HEK293 (cell line): ENCODE measurements at regions not wholly inside any gene's neighbourhood (a gene's known extent, or its start where the extent isn't known, plus 50 kb on each side); places are given as distances from the start of the nearest gene placed in this dataset.

ENCODE experiments used
- CTCF ChIA-PET: fragments of 350-600 bp; formaldehyde crosslinking; extraction: SDS; loops from one replicate; lab custom pipeline; 2021; ENCODE audit warnings: antibody characterized with exemption; lab: Yijun Ruan, JAX
- POLR2A ChIA-PET: fragments of 300-600 bp; formaldehyde crosslinking; extraction: SDS; loops from one replicate; lab custom pipeline; 2020; ENCODE audit warnings: antibody characterized with exemption, inconsistent platforms; lab: Yijun Ruan, JAX
- H3K27ac ChIP-seq: fragments of 200-500 bp; sonication (Bioruptor generic); 2 replicates; pipeline ENCODE4 v1.5.1; 2014; ENCODE audit warnings: low read depth, low read length, control low read depth, inconsistent platforms; ENCODE audit errors: extremely low read depth
- H3K36me3 ChIP-seq, 2 experiments: fragments of 200-500 bp in 1 of 2; sonication (Bioruptor generic) in 1 of 2; 1 replicate in 1 of 2; 2 replicates in 1 of 2; pipeline ENCODE4 v1.5.1; 2014 to 2017; ENCODE audit warnings: inconsistent platforms in 2 of 2, low read length in 2 of 2; ENCODE audit not compliant: control insufficient read depth in 2 of 2, insufficient read depth in 1 of 2
- H3K4me1 ChIP-seq: fragments of 200-500 bp; sonication (Bioruptor generic); 2 replicates; pipeline ENCODE4 v1.5.1; 2014; ENCODE audit warnings: mild to moderate bottlenecking, low read length, inconsistent platforms; ENCODE audit not compliant: control insufficient read depth, insufficient read depth
- H3K4me3 ChIP-seq: 2 replicates; pipeline ENCODE4 v1.5.1; 2011; ENCODE audit warnings: low read depth, mild to moderate bottlenecking, control low read depth, low read length, moderate library complexity
- H3K9me3 ChIP-seq: fragments of 200-500 bp; sonication (Bioruptor generic); 2 replicates; pipeline ENCODE4 v1.5.1; 2014; ENCODE audit warnings: low read depth, low read length, inconsistent platforms; ENCODE audit not compliant: control insufficient read depth, insufficient read depth
- BCL11B ChIP-seq: fragments of 450-650 bp; formaldehyde crosslinking; IDR thresholded peaks from 2 replicates; pipeline ENCODE4 v1.5.1; 2016; ENCODE audit warnings: low read depth, missing biosample characterization, missing genetic modification characterization
- GLIS1 ChIP-seq: fragments of 450-650 bp; formaldehyde crosslinking; IDR thresholded peaks from 2 replicates; pipeline ENCODE4 v1.5.1; 2016; ENCODE audit warnings: missing biosample characterization, missing genetic modification characterization
- HOXC10 ChIP-seq: sonication (generic); formaldehyde crosslinking; IDR thresholded peaks from 2 replicates; pipeline ENCODE4 v1.8.1; 2023; ENCODE audit warnings: mild to moderate bottlenecking, missing genetic modification reagents
- RBAK ChIP-seq: fragments of 450-650 bp; formaldehyde crosslinking; IDR thresholded peaks from 2 replicates; pipeline ENCODE4 v1.5.1; 2016; ENCODE audit warnings: missing biosample characterization, missing genetic modification characterization
- SCRT1 ChIP-seq: fragments of 450-650 bp; formaldehyde crosslinking; IDR thresholded peaks from 2 replicates; pipeline ENCODE4 v1.5.1; 2016; ENCODE audit warnings: missing biosample characterization, missing genetic modification characterization, borderline replicate concordance
- SP7 ChIP-seq: fragments of 450-650 bp; formaldehyde crosslinking; IDR thresholded peaks from 2 replicates; pipeline ENCODE4 v1.5.1; 2016; ENCODE audit warnings: missing biosample characterization, missing genetic modification characterization
- ZBTB17 ChIP-seq: fragments of 450-650 bp; formaldehyde crosslinking; IDR thresholded peaks from 2 replicates; pipeline ENCODE4 v1.5.1; 2016; ENCODE audit warnings: missing biosample characterization, missing genetic modification characterization
- ZBTB21 ChIP-seq: fragments of 450-650 bp; formaldehyde crosslinking; IDR thresholded peaks from 2 replicates; pipeline ENCODE4 v1.5.1; 2017; ENCODE audit warnings: missing biosample characterization, missing genetic modification characterization
- ZBTB48 ChIP-seq: fragments of 450-650 bp; formaldehyde crosslinking; IDR thresholded peaks from 2 replicates; pipeline ENCODE4 v1.5.1; 2016; ENCODE audit warnings: missing biosample characterization, missing genetic modification characterization
- ZBTB8A ChIP-seq: fragments of 450-650 bp; formaldehyde crosslinking; IDR thresholded peaks from 2 replicates; pipeline ENCODE4 v1.5.1; 2016; ENCODE audit warnings: missing biosample characterization, missing genetic modification characterization
- ZEB2 ChIP-seq: fragments of 450-650 bp; formaldehyde crosslinking; IDR thresholded peaks from 2 replicates; pipeline ENCODE4 v1.5.1; 2016; ENCODE audit warnings: missing biosample characterization, missing genetic modification characterization
- ZFP69B ChIP-seq: fragments of 450-650 bp; formaldehyde crosslinking; IDR thresholded peaks from 2 replicates; pipeline ENCODE4 v1.5.1; 2016; ENCODE audit warnings: missing biosample characterization, missing genetic modification characterization
- ZNF146 ChIP-seq: fragments of 450-650 bp; formaldehyde crosslinking; IDR thresholded peaks from 2 replicates; pipeline ENCODE4 v1.5.1; 2016; ENCODE audit warnings: missing biosample characterization, missing genetic modification characterization
- ZNF23 ChIP-seq: fragments of 450-650 bp; formaldehyde crosslinking; IDR thresholded peaks from 2 replicates; pipeline ENCODE4 v1.5.1; 2016; ENCODE audit warnings: missing biosample characterization, missing genetic modification characterization, borderline replicate concordance
- ZNF292 ChIP-seq: fragments of 450-650 bp; formaldehyde crosslinking; IDR thresholded peaks from 2 replicates; pipeline ENCODE4 v1.5.1; 2016; ENCODE audit warnings: low read depth, missing biosample characterization, missing genetic modification characterization, borderline replicate concordance
- ZNF404 ChIP-seq: fragments of 450-650 bp; formaldehyde crosslinking; IDR thresholded peaks from 2 replicates; pipeline ENCODE4 v1.5.1; 2017; ENCODE audit warnings: missing biosample characterization, missing genetic modification characterization
- ZNF548 ChIP-seq: fragments of 450-650 bp; formaldehyde crosslinking; IDR thresholded peaks from 2 replicates; pipeline ENCODE4 v1.5.1; 2016; ENCODE audit warnings: missing biosample characterization, missing genetic modification characterization
- ZNF621 ChIP-seq: fragments of 450-650 bp; formaldehyde crosslinking; IDR thresholded peaks from 2 replicates; pipeline ENCODE4 v1.5.1; 2017; ENCODE audit warnings: missing biosample characterization, missing genetic modification characterization
- ZNF629 ChIP-seq: fragments of 450-650 bp; formaldehyde crosslinking; IDR thresholded peaks from 2 replicates; pipeline ENCODE4 v1.5.1; 2017; ENCODE audit warnings: missing biosample characterization, missing genetic modification characterization
- ZNF707 ChIP-seq: fragments of 450-650 bp; formaldehyde crosslinking; IDR thresholded peaks from 2 replicates; pipeline ENCODE4 v1.5.1; 2016; ENCODE audit warnings: missing biosample characterization, missing genetic modification characterization
- ZNF76 ChIP-seq: fragments of 450-650 bp; formaldehyde crosslinking; IDR thresholded peaks from 2 replicates; pipeline ENCODE4; 2016; ENCODE audit warnings: low read depth, missing biosample characterization, missing genetic modification characterization, borderline replicate concordance
- TF ChIP-seq, protein P1 (sequence below): fragments of 450-650 bp; formaldehyde crosslinking; IDR thresholded peaks from 2 replicates; pipeline ENCODE4 v1.5.1; 2016; ENCODE audit warnings: missing biosample characterization, missing genetic modification characterization, low read depth
- TF ChIP-seq, protein P2 (sequence below): fragments of 450-650 bp; formaldehyde crosslinking; IDR thresholded peaks from 2 replicates; pipeline ENCODE4 v1.5.1; 2016; ENCODE audit warnings: missing biosample characterization, missing genetic modification characterization
- TF ChIP-seq, protein P3 (sequence below): fragments of 450-650 bp; formaldehyde crosslinking; IDR thresholded peaks from 2 replicates; pipeline ENCODE4 v1.5.1; 2017; ENCODE audit warnings: missing biosample characterization, mild to moderate bottlenecking, missing genetic modification characterization, moderate library complexity
- TF ChIP-seq, protein P4 (sequence below): fragments of 450-650 bp; formaldehyde crosslinking; IDR thresholded peaks from 2 replicates; pipeline ENCODE4 v1.5.1; 2016; ENCODE audit warnings: missing biosample characterization, missing genetic modification characterization

DNA sequence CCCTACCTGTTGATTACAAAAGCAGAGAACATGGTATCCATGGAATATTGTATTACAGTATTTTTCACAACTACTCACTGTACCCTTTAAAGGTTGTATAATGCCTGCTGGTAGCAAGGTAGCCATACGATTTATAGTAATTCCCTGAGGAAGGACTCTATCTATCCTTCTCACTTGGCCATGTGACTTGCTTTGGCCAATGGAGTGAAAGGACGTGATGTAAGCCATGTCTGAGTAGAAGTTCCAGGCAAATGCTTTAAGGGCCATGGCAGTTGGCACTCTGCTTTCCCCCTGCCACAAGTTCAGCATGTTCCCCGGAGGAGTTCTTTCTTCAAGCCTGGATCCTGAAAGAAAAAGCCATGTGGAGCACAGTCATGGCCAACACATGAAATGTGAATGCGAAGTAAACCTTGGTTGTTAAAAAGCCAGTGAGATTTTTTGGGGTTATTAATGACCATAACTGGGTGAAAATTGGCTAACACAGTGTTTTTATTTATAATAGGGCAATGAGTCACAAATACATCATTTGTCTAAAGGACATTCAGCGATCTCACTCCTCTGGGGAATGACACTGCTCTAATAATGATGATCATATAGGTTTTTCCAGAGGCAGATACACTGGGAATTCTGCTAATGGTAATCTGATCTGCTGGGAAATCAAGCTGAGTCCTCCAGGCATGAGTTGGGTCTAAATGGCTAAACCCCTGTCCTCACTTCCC is 67.4 kb upstream of the SLC38A2 start:
- ChIA-PET CTCF (interaction anchor here (0.7 to 1.1 kb wide), 3 partner anchors 237 to 315 kb away, joined by 3 to 4 read pairs (median 3); no protein-coding TSS in a partner anchor), POLR2A (no interaction called here)
- Histone ChIP-seq H3K27ac (no peak overlapping the region), H3K9me3 (no peaks in the 10 kb centered on the region), H3K4me3 (no peak overlapping the region), H3K36me3 (no peaks in the 10 kb centered on the region), H3K4me1 (no peaks in the 10 kb centered on the region; the same call in 1 of the 2 replicates)
- 0 out of 2 replicates have a peak, but pooled peaks have one; percentile 36 for TF ChIP-seq ZEB2 (tag by site-specific recombination)
- no peak for TF ChIP-seq ZFP69B (tag by site-specific recombination)
- TF ChIP-seq ZNF629 (tag by site-specific recombination) = 0 out of 2 replicates have a peak, but pooled peaks have one; percentile 34
- TF ChIP-seq GLIS1 = no peak
- TF ChIP-seq, protein P1, sequence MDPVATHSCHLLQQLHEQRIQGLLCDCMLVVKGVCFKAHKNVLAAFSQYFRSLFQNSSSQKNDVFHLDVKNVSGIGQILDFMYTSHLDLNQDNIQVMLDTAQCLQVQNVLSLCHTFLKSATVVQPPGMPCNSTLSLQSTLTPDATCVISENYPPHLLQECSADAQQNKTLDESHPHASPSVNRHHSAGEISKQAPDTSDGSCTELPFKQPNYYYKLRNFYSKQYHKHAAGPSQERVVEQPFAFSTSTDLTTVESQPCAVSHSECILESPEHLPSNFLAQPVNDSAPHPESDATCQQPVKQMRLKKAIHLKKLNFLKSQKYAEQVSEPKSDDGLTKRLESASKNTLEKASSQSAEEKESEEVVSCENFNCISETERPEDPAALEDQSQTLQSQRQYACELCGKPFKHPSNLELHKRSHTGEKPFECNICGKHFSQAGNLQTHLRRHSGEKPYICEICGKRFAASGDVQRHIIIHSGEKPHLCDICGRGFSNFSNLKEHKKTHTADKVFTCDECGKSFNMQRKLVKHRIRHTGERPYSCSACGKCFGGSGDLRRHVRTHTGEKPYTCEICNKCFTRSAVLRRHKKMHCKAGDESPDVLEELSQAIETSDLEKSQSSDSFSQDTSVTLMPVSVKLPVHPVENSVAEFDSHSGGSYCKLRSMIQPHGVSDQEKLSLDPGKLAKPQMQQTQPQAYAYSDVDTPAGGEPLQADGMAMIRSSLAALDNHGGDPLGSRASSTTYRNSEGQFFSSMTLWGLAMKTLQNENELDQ (tag by site-specific recombination) = no peak
- 0 out of 2 replicates have a peak, but pooled peaks have one; percentile 12 for TF ChIP-seq SCRT1 (tag by site-specific recombination)
- TF ChIP-seq ZNF146 = no peak
- 0 out of 2 replicates have a peak, but pooled peaks have one; percentile 16 for TF ChIP-seq ZBTB21 (tag by site-specific recombination)

DNA sequence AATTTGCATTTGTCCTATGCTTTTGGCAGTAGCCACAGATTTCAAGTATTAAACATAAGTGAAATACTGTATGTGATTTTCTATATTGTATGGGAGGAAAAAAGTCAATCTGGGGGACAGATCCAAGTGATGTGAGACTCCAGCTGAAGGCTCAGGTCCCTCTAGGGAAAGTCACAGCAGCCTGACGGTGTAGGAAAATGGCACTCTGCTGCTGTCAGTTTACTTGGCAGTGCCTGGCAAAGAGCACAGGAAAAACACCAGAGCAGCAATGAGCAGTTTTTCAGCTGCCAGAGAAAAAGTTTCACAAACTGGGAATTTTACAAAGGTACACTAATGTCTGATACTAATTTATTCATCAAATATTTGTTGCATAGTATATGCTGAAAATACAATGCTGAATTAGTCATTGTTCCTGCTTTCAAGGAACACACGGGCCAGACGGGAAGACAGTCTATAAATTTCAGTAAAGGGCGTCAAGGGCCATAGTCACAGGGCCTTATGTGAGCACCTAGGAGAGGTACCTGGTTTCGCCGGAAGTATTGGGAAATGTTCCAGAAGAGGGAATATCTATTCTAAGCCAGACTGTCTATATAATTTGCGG is 66.2 kb upstream of the SLC38A2 start:
- Histone ChIP-seq H3K27ac (no peak overlapping the region), H3K36me3 (no peaks in the 10 kb centered on the region), H3K9me3 (no peaks in the 10 kb centered on the region), H3K4me1 (no peaks in the 10 kb centered on the region; the same call in 1 of the 2 replicates), H3K4me3 (no peak overlapping the region)
- TF ChIP-seq HOXC10 (CRISPR knock-in tag) (no peak), SP7 (tag by site-specific recombination) (no peak), ZNF629 (tag by site-specific recombination) (no peak), ZNF404 (no peak), ZNF76 (tag by site-specific recombination) (no peak), ZNF292 (tag by site-specific recombination) (no peak), ZBTB48 (tag by site-specific recombination) (no peak), RBAK (tag by site-specific recombination) (no peak), ZBTB8A (tag by site-specific recombination) (no peak), ZNF23 (tag by site-specific recombination) (no peak), ZFP69B (tag by site-specific recombination) (no peak), ZNF548 (tag by site-specific recombination) (no peak), ZNF707 (tag by site-specific recombination) (no peak), BCL11B (tag by site-specific recombination) (no peak), ZNF621 (tag by site-specific recombination) (no peak), ZBTB17 (no peak)
- TF ChIP-seq, protein P2, sequence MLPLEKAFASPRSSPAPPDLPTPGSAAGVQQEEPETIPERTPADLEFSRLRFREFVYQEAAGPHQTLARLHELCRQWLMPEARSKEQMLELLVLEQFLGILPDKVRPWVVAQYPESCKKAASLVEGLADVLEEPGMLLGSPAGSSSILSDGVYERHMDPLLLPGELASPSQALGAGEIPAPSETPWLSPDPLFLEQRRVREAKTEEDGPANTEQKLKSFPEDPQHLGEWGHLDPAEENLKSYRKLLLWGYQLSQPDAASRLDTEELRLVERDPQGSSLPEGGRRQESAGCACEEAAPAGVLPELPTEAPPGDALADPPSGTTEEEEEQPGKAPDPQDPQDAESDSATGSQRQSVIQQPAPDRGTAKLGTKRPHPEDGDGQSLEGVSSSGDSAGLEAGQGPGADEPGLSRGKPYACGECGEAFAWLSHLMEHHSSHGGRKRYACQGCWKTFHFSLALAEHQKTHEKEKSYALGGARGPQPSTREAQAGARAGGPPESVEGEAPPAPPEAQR (tag by site-specific recombination) = no peak
- TF ChIP-seq, protein P3, sequence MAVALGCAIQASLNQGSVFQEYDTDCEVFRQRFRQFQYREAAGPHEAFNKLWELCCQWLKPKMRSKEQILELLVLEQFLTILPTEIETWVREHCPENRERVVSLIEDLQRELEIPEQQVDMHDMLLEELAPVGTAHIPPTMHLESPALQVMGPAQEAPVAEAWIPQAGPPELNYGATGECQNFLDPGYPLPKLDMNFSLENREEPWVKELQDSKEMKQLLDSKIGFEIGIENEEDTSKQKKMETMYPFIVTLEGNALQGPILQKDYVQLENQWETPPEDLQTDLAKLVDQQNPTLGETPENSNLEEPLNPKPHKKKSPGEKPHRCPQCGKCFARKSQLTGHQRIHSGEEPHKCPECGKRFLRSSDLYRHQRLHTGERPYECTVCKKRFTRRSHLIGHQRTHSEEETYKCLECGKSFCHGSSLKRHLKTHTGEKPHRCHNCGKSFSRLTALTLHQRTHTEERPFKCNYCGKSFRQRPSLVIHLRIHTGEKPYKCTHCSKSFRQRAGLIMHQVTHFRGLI (tag by site-specific recombination) = no peak
- TF ChIP-seq, protein P4, sequence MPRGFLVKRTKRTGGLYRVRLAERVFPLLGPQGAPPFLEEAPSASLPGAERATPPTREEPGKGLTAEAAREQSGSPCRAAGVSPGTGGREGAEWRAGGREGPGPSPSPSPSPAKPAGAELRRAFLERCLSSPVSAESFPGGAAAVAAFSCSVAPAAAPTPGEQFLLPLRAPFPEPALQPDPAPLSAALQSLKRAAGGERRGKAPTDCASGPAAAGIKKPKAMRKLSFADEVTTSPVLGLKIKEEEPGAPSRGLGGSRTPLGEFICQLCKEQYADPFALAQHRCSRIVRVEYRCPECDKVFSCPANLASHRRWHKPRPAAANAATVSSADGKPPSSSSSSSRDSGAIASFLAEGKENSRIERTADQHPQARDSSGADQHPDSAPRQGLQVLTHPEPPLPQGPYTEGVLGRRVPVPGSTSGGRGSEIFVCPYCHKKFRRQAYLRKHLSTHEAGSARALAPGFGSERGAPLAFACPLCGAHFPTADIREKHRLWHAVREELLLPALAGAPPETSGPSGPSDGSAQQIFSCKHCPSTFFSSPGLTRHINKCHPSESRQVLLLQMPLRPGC = no peak
- CTCF ChIA-PET = no interaction called here
- POLR2A ChIA-PET = no interaction called here
